K562 (cell line): ENCODE measurements at regions not wholly inside any gene's neighbourhood (a gene's known extent, or its start where the extent isn't known, plus 50 kb on each side); places are given as distances from the start of the nearest gene placed in this dataset.

Experiments used
- HMGN3 ChIP-seq: IDR thresholded peaks from 2 replicates; pipeline ENCODE4 v1.6.1; 2011; ENCODE audit warnings: borderline replicate concordance, low read depth, mild to moderate bottlenecking, mixed read lengths, low read length; ENCODE audit not compliant: insufficient read length; ENCODE audit errors: extremely low read depth
- RFX7 ChIP-seq: fragments of 250-450 bp; sonication (Bioruptor Pico); IDR thresholded peaks from 2 replicates; pipeline ENCODE4 v1.5.1; 2021; ENCODE audit warnings: mild to moderate bottlenecking
- RHOXF2B ChIP-seq: fragments of 250-450 bp; sonication (Bioruptor Pico); conservative IDR thresholded peaks from 2 replicates; pipeline ENCODE4 v1.5.1; 2021
- ZNF407 ChIP-seq: fragments of 450-650 bp; IDR thresholded peaks from 2 replicates; pipeline ENCODE4 v1.6.1; 2016; ENCODE audit warnings: low read depth

GRCh38 chr6:170018936-170019817 is 267.8 kb downstream of the ERMARD start (continued):
- no peak for TF ChIP-seq ZNF407
- no peak for TF ChIP-seq RFX7 (CRISPR knock-in tag)
- no peak for TF ChIP-seq HMGN3
- TF ChIP-seq RHOXF2B, result no peak
